GM23338 (cell line): ENCODE measurements at regions not wholly inside any gene's neighbourhood (a gene's known extent, or its start where the extent isn't known, plus 50 kb on each side); places are given as distances from the start of the nearest gene placed in this dataset.

Experiments
- CREB1 ChIP-seq: fragments of 250-450 bp; sonication (Bioruptor Pico); IDR thresholded peaks from 2 replicates; pipeline ENCODE4 v1.5.0; 2020; ENCODE audit warnings: low read depth, mild to moderate bottlenecking, moderate library complexity
- CTCF ChIP-seq, 2 experiments: fragments of 200-600 bp in 1 of 2; sonication (generic) in 1 of 2; conservative IDR thresholded peaks; 2 replicates each; pipeline versions ENCODE4 v1.5.1 to v1.6.1; 2016 to 2017; ENCODE audit warnings: antibody characterized with exemption in 2 of 2, low read depth in 2 of 2, mild to moderate bottlenecking in 2 of 2, moderate library complexity in 1 of 2
- ETS1 ChIP-seq: IDR thresholded peaks from 2 replicates; pipeline ENCODE4 v1.6.1; 2016; ENCODE audit warnings: antibody characterized with exemption
- EZH2 ChIP-seq: fragments of 200-600 bp; sonication (generic); IDR thresholded peaks from one replicate; pipeline ENCODE4 v1.8.0; 2017; ENCODE audit warnings: antibody characterized with exemption, mild to moderate bottlenecking, low read depth; ENCODE audit not compliant: unreplicated experiment
- EZH2phosphoT487 ChIP-seq: fragments of 200-600 bp; sonication (generic); IDR thresholded peaks from one replicate; pipeline ENCODE4 v1.8.1; 2018; ENCODE audit warnings: antibody characterized with exemption; ENCODE audit not compliant: unreplicated experiment
- NANOG ChIP-seq: IDR thresholded peaks from 2 replicates; pipeline ENCODE4 v1.6.1; 2016; ENCODE audit warnings: antibody characterized with exemption, borderline replicate concordance
- POLR2AphosphoS5 ChIP-seq: IDR thresholded peaks from 2 replicates; pipeline ENCODE4 v1.6.1; 2016; ENCODE audit warnings: antibody characterized with exemption, low read depth
- REST ChIP-seq: IDR thresholded peaks from one replicate; pipeline ENCODE4 v1.6.1; 2018; ENCODE audit warnings: antibody characterized with exemption; ENCODE audit not compliant: unreplicated experiment
- STAT1 ChIP-seq: IDR thresholded peaks from one replicate; pipeline ENCODE4 v1.6.1; 2016; ENCODE audit warnings: antibody characterized with exemption; ENCODE audit not compliant: unreplicated experiment
- ZNF114 ChIP-seq: fragments of 250-450 bp; sonication (Bioruptor Pico); IDR thresholded peaks from 2 replicates; pipeline ENCODE4 v1.5.0; 2020; ENCODE audit warnings: mild to moderate bottlenecking, moderate library complexity
- ZNF331 ChIP-seq: fragments of 250-450 bp; sonication (Bioruptor Pico); IDR thresholded peaks from 2 replicates; pipeline ENCODE4 v1.5.0; 2020; ENCODE audit warnings: low read depth, mild to moderate bottlenecking, moderate library complexity

- TF ChIP-seq POLR2AphosphoS5 (no peak), ZNF114 (CRISPR knock-in tag) (no peak), REST (no peak), CTCF (conservative IDR thresholded peaks at IDR 0.05; ENCODE audit: low read depth in 2 of 2) (no peak), EZH2 (no peak), ETS1 (no peak), NANOG (no peak), ZNF331 (CRISPR knock-in tag) (no peak), STAT1 (no peak), EZH2phosphoT487 (no peak), CREB1 (CRISPR knock-in tag) (no peak)
Observed at GRCh38 chrX:1717373-1717772, 102.5 kb downstream of the ASMT start.
